HCT116 (cell line): ENCODE measurements at regions not wholly inside any gene's neighbourhood (a gene's known extent, or its start where the extent isn't known, plus 50 kb on each side); places are given as distances from the start of the nearest gene placed in this dataset.
"Not testable (repeated sequence)": the region's sequence is repeated elsewhere in the genome, so short reads cannot be mapped to it uniquely, and the experiment has no call there.

Experiments used
- ATAC-seq: fragments of 200-7000 bp; cut with Tn5 transposase; 2 replicates; pipeline ENCODE4 v1.9.1; 2020; ENCODE audit warnings: mild to moderate bottlenecking, moderate library complexity
- BruUV-seq: library from RNA; stranded (reverse); fragments of 400-500 nt; replicated peaks from 2 replicates; lab custom pipeline; 2021; lab: Mats Ljungman, UMichigan
- CTCF ChIA-PET: fragments of 300-600 bp; sonication (Branson Sonifier 250); formaldehyde crosslinking; loops from one replicate; lab custom pipeline; 2021; ENCODE audit warnings: antibody characterized with exemption; lab: Charles Lee
- POLR2A ChIA-PET: fragments of 300-600, 350-600 bp; sonication (Branson Sonifier 250); formaldehyde crosslinking; loops from one replicate; lab custom pipeline; 2021; ENCODE audit warnings: antibody characterized with exemption; lab: Charles Lee
- RAD21 ChIA-PET, 2 experiments: fragments of 300-600 bp; sonication (Branson Sonifier 250); formaldehyde crosslinking; loops; one replicate each; lab custom pipeline; 2023; ENCODE audit warnings: low total read pairs in 2 of 2; ENCODE audit not compliant: uncharacterized antibody in 2 of 2, unreplicated experiment in 2 of 2, low non-redundant PET in 1 of 2; lab: Charles Lee
- DNase-seq: peaks from one replicate; pipeline ENCODE4 v3.0.0-alpha.2; 2010; ENCODE audit warnings: low read depth, low spot score
- H2AFZ ChIP-seq: fragments of 200-600 bp; shearing (Covaris generic), sonication (generic); 2 replicates; pipeline ENCODE4 v1.6.1; 2017; ENCODE audit warnings: low read depth, mixed run types, mixed read lengths, antibody characterized with exemption, low read length; ENCODE audit not compliant: poor library complexity, severe bottlenecking
- H3K27ac ChIP-seq: 2 replicates; pipeline ENCODE4 v1.5.1; 2012; ENCODE audit warnings: low read depth, low read length
- H3K27me3 ChIP-seq: fragments of 200-600 bp; sonication (generic); 2 replicates; pipeline ENCODE4 v1.6.1; 2016; ENCODE audit warnings: mixed run types, low read length, mixed read lengths; ENCODE audit not compliant: insufficient read depth
- H3K36me3 ChIP-seq, 2 experiments: fragments of 200-500 bp in 1 of 2; fragments of 200-600 bp in 1 of 2; sonication (Bioruptor generic) in 1 of 2; sonication (generic) in 1 of 2; 2 replicates each; pipeline versions ENCODE4 v1.5.1 to v1.6.1; 2014 to 2016; ENCODE audit warnings: low read length in 2 of 2, inconsistent platforms in 1 of 2, mixed read lengths in 1 of 2, mixed run types in 1 of 2; ENCODE audit not compliant: insufficient read depth in 2 of 2, control insufficient read depth in 1 of 2
- H3K4me1 ChIP-seq, 2 experiments: fragments of 200-600 bp in 1 of 2; sonication (generic) in 1 of 2; 2 replicates each; pipeline versions ENCODE4 v1.5.1 to v1.6.1; 2012 to 2017; ENCODE audit warnings: low read length in 2 of 2, inconsistent platforms in 1 of 2, mild to moderate bottlenecking in 1 of 2, mixed read lengths in 1 of 2, mixed run types in 1 of 2, moderate library complexity in 1 of 2; ENCODE audit not compliant: insufficient read depth in 2 of 2, control insufficient read depth in 1 of 2
- H3K4me2 ChIP-seq: fragments of 200-600 bp; sonication (generic); 2 replicates; pipeline ENCODE4 v1.6.1; 2017; ENCODE audit warnings: mixed run types, low read length, mixed read lengths
- H3K4me3 ChIP-seq, 2 experiments: fragments of 200-600 bp in 1 of 2; sonication (generic) in 1 of 2; replicated peaks in 1 of 2; 2 replicates each; pipeline ENCODE4 v1.5.1; 2011 to 2016; ENCODE audit warnings: low read length in 2 of 2, control low read depth in 1 of 2, low read depth in 1 of 2, mild to moderate bottlenecking in 1 of 2, mixed read lengths in 1 of 2, mixed run types in 1 of 2
- H3K79me2 ChIP-seq: fragments of 200-600 bp; sonication (generic); 2 replicates; pipeline ENCODE4 v1.6.1; 2017; ENCODE audit warnings: mild to moderate bottlenecking, mixed run types, low read length, moderate library complexity, mixed read lengths; ENCODE audit not compliant: insufficient read depth
- H3K9ac ChIP-seq: fragments of 200-600 bp; sonication (generic); 2 replicates; pipeline ENCODE4 v1.6.1; 2016; ENCODE audit warnings: low read length, mixed read lengths
- H3K9me2 ChIP-seq: fragments of 200-600 bp; sonication (generic), shearing (Covaris generic); 2 replicates; pipeline ENCODE4 v1.6.1; 2017; ENCODE audit warnings: mixed run types, mild to moderate bottlenecking, moderate library complexity; ENCODE audit not compliant: insufficient read depth
- H3K9me3 ChIP-seq, 2 experiments: fragments of 200-500 bp in 1 of 2; fragments of 200-600 bp in 1 of 2; sonication (Bioruptor generic) in 1 of 2; sonication (generic) in 1 of 2; 2 replicates each; pipeline ENCODE4 v1.6.1; 2014 to 2017; ENCODE audit warnings: low read length in 2 of 2, mixed read lengths in 2 of 2, inconsistent platforms in 1 of 2, low read depth in 1 of 2, mild to moderate bottlenecking in 1 of 2, mixed run types in 1 of 2, moderate library complexity in 1 of 2; ENCODE audit not compliant: control insufficient read depth in 1 of 2, insufficient read depth in 1 of 2
- H4K20me1 ChIP-seq: fragments of 200-600 bp; sonication (generic), shearing (Covaris generic); 2 replicates; pipeline ENCODE4 v1.6.1; 2017; ENCODE audit warnings: mixed run types, mild to moderate bottlenecking, moderate library complexity; ENCODE audit not compliant: insufficient read depth
- CBX3 ChIP-seq: IDR thresholded peaks from 2 replicates; pipeline ENCODE4 v1.6.1; 2012; ENCODE audit warnings: low read depth
- CEBPB ChIP-seq: IDR thresholded peaks from 2 replicates; pipeline ENCODE4 v1.6.1; 2012; ENCODE audit warnings: low read depth
- FOSL1 ChIP-seq: IDR thresholded peaks from 2 replicates; pipeline ENCODE4 v1.6.1; 2012; ENCODE audit warnings: low read depth
- POLR2A ChIP-seq: IDR thresholded peaks from 2 replicates; pipeline ENCODE4 v1.7.0; 2011; ENCODE audit warnings: borderline replicate concordance; ENCODE audit not compliant: insufficient read depth, insufficient read length; ENCODE audit errors: extremely low read depth
- REST ChIP-seq: IDR thresholded peaks from 2 replicates; pipeline ENCODE4 v1.6.1; 2012; ENCODE audit warnings: low read depth
- SIN3A ChIP-seq: IDR thresholded peaks from 2 replicates; pipeline ENCODE4 v1.6.1; 2012; ENCODE audit warnings: low read depth
- SRF ChIP-seq: IDR thresholded peaks from 2 replicates; pipeline ENCODE4 v1.6.1; 2012; ENCODE audit warnings: low read depth
- TCF7L2 ChIP-seq: IDR thresholded peaks from 2 replicates; pipeline ENCODE4 v1.7.0; 2011; ENCODE audit warnings: borderline replicate concordance, inconsistent platforms; ENCODE audit not compliant: insufficient read depth, insufficient read length; ENCODE audit errors: extremely low read depth
- intact Hi-C: fragments of 100-400 bp; cut with micrococcal nuclease; formaldehyde crosslinking; loops from 2 replicates; pipeline ENCODE4 v1.10.0; 2022

GRCh38 chr11:91495837-91496236, 728.8 kb upstream of the FAT3 start (continued):
- no peak for TF ChIP-seq REST

- ChIA-PET CTCF (no interaction called here), RAD21 (no interaction called here), POLR2A (no interaction called here)
- no peak for DNase-seq
- no peak overlapping the region for H3K9ac ChIP-seq
- TF ChIP-seq FOSL1 (no peak), TCF7L2 (no peak), CBX3 (no peak), CEBPB (no peak), SRF (no peak), SIN3A (no peak), POLR2A (no peak)
- H2AFZ ChIP-seq, result no peak overlapping the region
- BruUV-seq, result no TSS peak
- no peak overlapping the region for H3K27ac ChIP-seq
- no peaks in the 10 kb centered on the region for H3K27me3 ChIP-seq
- intact Hi-C loops, result no loop called here
- H3K9me2 ChIP-seq, result no peaks in the 10 kb centered on the region
- no peaks in the 10 kb centered on the region for H3K4me1 ChIP-seq
- H3K9me3 ChIP-seq, result peaks cover 7 to 16% of the 10 kb centered on the region in 2 experiments; a peak in 2 of 4 replicates
- no peaks in the 10 kb centered on the region for H3K79me2 ChIP-seq
- H3K4me3 ChIP-seq, result no peak overlapping the region
- H3K4me2 ChIP-seq, result no peak overlapping the region
- H4K20me1 ChIP-seq, result no peaks in the 10 kb centered on the region
- no peaks in the 10 kb centered on the region for H3K36me3 ChIP-seq
- no peak for ATAC-seq
Measured at GRCh38 chr11:91489989-91490388, 734.6 kb upstream of the FAT3 start.

GRCh38 chr11:91483956-91484355, 740.7 kb upstream of the FAT3 start:
- H3K27ac ChIP-seq, intact Hi-C loops, POLR2A ChIA-PET, H3K4me1 ChIP-seq, H3K36me3 ChIP-seq, H3K27me3 ChIP-seq, H3K79me2 ChIP-seq, H2AFZ ChIP-seq, BruUV-seq, RAD21 ChIA-PET, H3K9me2 ChIP-seq, H3K4me2 ChIP-seq, ATAC-seq, H4K20me1 ChIP-seq, CTCF ChIA-PET, H3K4me3 ChIP-seq, H3K9me3 ChIP-seq, H3K9ac ChIP-seq, DNase-seq: not testable (repeated sequence)

GRCh38 chr11:91481875-91482274, 742.7 kb upstream of the FAT3 start:
- H3K9me3 ChIP-seq, CTCF ChIA-PET, H2AFZ ChIP-seq, DNase-seq, H3K4me2 ChIP-seq, H3K27ac ChIP-seq, H3K4me3 ChIP-seq, RAD21 ChIA-PET, POLR2A ChIA-PET, H3K36me3 ChIP-seq, BruUV-seq, intact Hi-C loops, H3K4me1 ChIP-seq, H3K9me2 ChIP-seq, ATAC-seq, H3K79me2 ChIP-seq, H3K27me3 ChIP-seq, H3K9ac ChIP-seq, H4K20me1 ChIP-seq: not testable (repeated sequence)
